SK-N-MC (cell line): ENCODE measurements at regions not wholly inside any gene's neighbourhood (a gene's known extent, or its start where the extent isn't known, plus 50 kb on each side); places are given as distances from the start of the nearest gene placed in this dataset.

Experiments
- DNase-seq: peaks from one replicate; pipeline ENCODE4 v3.0.0-alpha.2; 2011; ENCODE audit warnings: low read depth, low spot score
- H3K27ac ChIP-seq: fragments of 200-600 bp; sonication (generic); 2 replicates; pipeline ENCODE4 v1.5.1; 2016; ENCODE audit warnings: mixed run types
- H3K36me3 ChIP-seq: fragments of 200-600 bp; sonication (generic); 2 replicates; pipeline ENCODE4 v1.6.1; 2017; ENCODE audit warnings: antibody characterized with exemption, low read length, mixed read lengths; ENCODE audit not compliant: insufficient read depth
- H3K4me3 ChIP-seq: fragments of 200-600 bp; sonication (generic); 2 replicates; pipeline ENCODE4 v1.5.1; 2016
- H3K9ac ChIP-seq: fragments of 200-600 bp; sonication (generic); 2 replicates; pipeline ENCODE4 v1.8.0; 2017; ENCODE audit warnings: mixed run types, mixed read lengths; ENCODE audit not compliant: insufficient read length
- H3K9me3 ChIP-seq: fragments of 200-600 bp; sonication (generic); 2 replicates; pipeline ENCODE4 v1.6.1; 2017; ENCODE audit warnings: low read depth, mild to moderate bottlenecking, antibody characterized with exemption, low read length, moderate library complexity, mixed read lengths
- EZH2 ChIP-seq: fragments of 200-600 bp; sonication (generic); IDR thresholded peaks from one replicate; pipeline ENCODE4 v1.6.1; 2017; ENCODE audit warnings: antibody characterized with exemption
- FOXP2 ChIP-seq: optimal IDR thresholded peaks from 2 replicates; pipeline ENCODE3; 2011; ENCODE audit warnings: mild to moderate bottlenecking, moderate library complexity; ENCODE audit not compliant: insufficient read depth; ENCODE audit errors: extremely low read length, control extremely low read depth
- POLR2AphosphoS5 ChIP-seq: IDR thresholded peaks from 2 replicates; pipeline ENCODE4 v1.6.1; 2012; ENCODE audit warnings: mild to moderate bottlenecking, low read depth, low read length, borderline replicate concordance

GRCh38 chr2:193350509-193350908 is 1155.8 kb upstream of the TMEFF2 start:
- no peak overlapping the region for H3K4me3 ChIP-seq
- no peaks in the 10 kb centered on the region for H3K36me3 ChIP-seq
- no peak for DNase-seq
- TF ChIP-seq EZH2 = no peak
- TF ChIP-seq FOXP2 = no peak
- TF ChIP-seq POLR2AphosphoS5 = no peak
- H3K27ac ChIP-seq = no peak overlapping the region
- no peaks in the 10 kb centered on the region for H3K9me3 ChIP-seq
- H3K9ac ChIP-seq = no peak overlapping the region

GRCh38 chr2:193349642-193350041 is 1154.9 kb upstream of the TMEFF2 start:
- TF ChIP-seq POLR2AphosphoS5 (no peak), EZH2 (no peak), FOXP2 (no peak)
- Histone ChIP-seq H3K27ac (no peak overlapping the region), H3K4me3 (no peak overlapping the region), H3K9me3 (no peaks in the 10 kb centered on the region), H3K9ac (no peak overlapping the region), H3K36me3 (no peaks in the 10 kb centered on the region)
- no peak for DNase-seq

- Histone ChIP-seq H3K4me3 (no peak overlapping the region), H3K9me3 (no peaks in the 10 kb centered on the region), H3K9ac (no peak overlapping the region), H3K36me3 (no peaks in the 10 kb centered on the region), H3K27ac (no peak overlapping the region)
- DNase-seq = no peak
- TF ChIP-seq POLR2AphosphoS5 (no peak), EZH2 (no peak), FOXP2 (no peak)
Observed at GRCh38 chr2:193348055-193348454, 1153.3 kb upstream of the TMEFF2 start.

- no peak overlapping the region for H3K9ac ChIP-seq
- DNase-seq = no peak
- H3K9me3 ChIP-seq = no peaks in the 10 kb centered on the region
Observed at GRCh38 chr2:193336781-193337180, 1142.0 kb upstream of the TMEFF2 start.

GRCh38 chr2:193334401-193334800 is 1139.7 kb upstream of the TMEFF2 start:
- TF ChIP-seq FOXP2 (no peak), EZH2 (no peak), POLR2AphosphoS5 (no peak)
- H3K9me3 ChIP-seq = no peaks in the 10 kb centered on the region; the same call in 1 of the 2 replicates
- DNase-seq = no peak
- H3K27ac ChIP-seq = no peak overlapping the region
- no peak overlapping the region for H3K9ac ChIP-seq
- H3K36me3 ChIP-seq = no peaks in the 10 kb centered on the region
- no peak overlapping the region for H3K4me3 ChIP-seq

More at GRCh38 chr2:193336781-193337180, 1142.0 kb upstream of the TMEFF2 start:
- no peaks in the 10 kb centered on the region for H3K36me3 ChIP-seq
- no peak overlapping the region for H3K4me3 ChIP-seq
- H3K27ac ChIP-seq = no peak overlapping the region
- no peak for TF ChIP-seq FOXP2
- no peak for TF ChIP-seq EZH2
- TF ChIP-seq POLR2AphosphoS5 = no peak

- TF ChIP-seq POLR2AphosphoS5 (no peak), FOXP2 (no peak), EZH2 (no peak)
- Histone ChIP-seq H3K27ac (no peak overlapping the region), H3K9me3 (no peaks in the 10 kb centered on the region; the same call in 1 of the 2 replicates), H3K9ac (no peak overlapping the region), H3K4me3 (no peak overlapping the region), H3K36me3 (no peaks in the 10 kb centered on the region)
- no peak for DNase-seq
Observed at GRCh38 chr2:193333539-193333938, 1138.8 kb upstream of the TMEFF2 start.

GRCh38 chr2:193332941-193333340 is 1138.2 kb upstream of the TMEFF2 start:
- no peaks in the 10 kb centered on the region; the same call in 1 of the 2 replicates for H3K9me3 ChIP-seq
- DNase-seq = no peak
- no peak for TF ChIP-seq EZH2
- TF ChIP-seq FOXP2 = no peak
- TF ChIP-seq POLR2AphosphoS5 = no peak

GRCh38 chr2:193331676-193332075 is 1136.9 kb upstream of the TMEFF2 start:
- H3K36me3 ChIP-seq = no peaks in the 10 kb centered on the region
- peak overlapping the region; percentile 73 for H3K27ac ChIP-seq
- peak overlapping the region; percentile 28; the same call in 1 of the 2 replicates for H3K4me3 ChIP-seq
- peak; percentile 81 for DNase-seq
- TF ChIP-seq POLR2AphosphoS5 (no peak; the same call in 1 of the 2 replicates), EZH2 (no peak), FOXP2 (no peak)
- no peak overlapping the region for H3K9ac ChIP-seq
- H3K9me3 ChIP-seq = no peaks in the 10 kb centered on the region; the same call in 1 of the 2 replicates

More at GRCh38 chr2:193332941-193333340, 1138.2 kb upstream of the TMEFF2 start:
- Histone ChIP-seq H3K4me3 (no peak overlapping the region), H3K27ac (no peak overlapping the region), H3K36me3 (no peaks in the 10 kb centered on the region), H3K9ac (no peak overlapping the region)

- TF ChIP-seq FOXP2 (no peak), EZH2 (no peak), POLR2AphosphoS5 (no peak)
- no peaks in the 10 kb centered on the region for H3K36me3 ChIP-seq
- no peak overlapping the region for H3K27ac ChIP-seq
- DNase-seq = no peak
- H3K9ac ChIP-seq = no peak overlapping the region
- H3K4me3 ChIP-seq = no peak overlapping the region
- no peaks in the 10 kb centered on the region; the same call in 1 of the 2 replicates for H3K9me3 ChIP-seq
Observed at GRCh38 chr2:193326296-193326695, 1131.6 kb upstream of the TMEFF2 start.
